GM18909 (cell line): ENCODE measurements at regions not wholly inside any gene's neighbourhood (a gene's known extent, or its start where the extent isn't known, plus 50 kb on each side); places are given as distances from the start of the nearest gene placed in this dataset.

Source experiments
- ATAC-seq: cut with Tn5 transposase; IDR thresholded peaks from one replicate; pipeline ENCODE4 v1.9.1; 2021; ENCODE audit warnings: mild to moderate bottlenecking; ENCODE audit not compliant: unreplicated experiment, poor library complexity

GRCh38 chr5:116930616-116931015 is 356.0 kb upstream of the SEMA6A start:
- no peak for ATAC-seq

GRCh38 chr5:116923344-116923743 is 348.7 kb upstream of the SEMA6A start:
- ATAC-seq: no peak

- peak; percentile 85 for ATAC-seq
Measured at GRCh38 chr5:116922532-116922931, 347.9 kb upstream of the SEMA6A start.

GRCh38 chr5:116914869-116915504 is 340.4 kb upstream of the SEMA6A start:
- no peak for ATAC-seq

- ATAC-seq: no peak
Measured at GRCh38 chr5:116912221-116912620, 337.6 kb upstream of the SEMA6A start.

GRCh38 chr5:116911074-116911473 is 336.5 kb upstream of the SEMA6A start:
- ATAC-seq: no peak

GRCh38 chr5:116908537-116908936 is 333.9 kb upstream of the SEMA6A start:
- peak; percentile 75 for ATAC-seq

- ATAC-seq: no peak
Measured at GRCh38 chr5:116905885-116906284, 331.3 kb upstream of the SEMA6A start.

GRCh38 chr5:116900793-116901192 is 326.2 kb upstream of the SEMA6A start:
- no peak for ATAC-seq

- no peak for ATAC-seq
Measured at GRCh38 chr5:116898917-116899316, 324.3 kb upstream of the SEMA6A start.

- ATAC-seq: no peak
Measured at GRCh38 chr5:116897291-116897690, 322.7 kb upstream of the SEMA6A start.

GRCh38 chr5:116896001-116896400 is 321.4 kb upstream of the SEMA6A start:
- ATAC-seq: no peak

- ATAC-seq: no peak
Measured at GRCh38 chr5:116892993-116893392, 318.4 kb upstream of the SEMA6A start.

- ATAC-seq: no peak
Measured at GRCh38 chr5:116887104-116887503, 312.5 kb upstream of the SEMA6A start.

GRCh38 chr5:116885825-116886224 is 311.2 kb upstream of the SEMA6A start:
- peak; percentile 67 for ATAC-seq

- ATAC-seq: no peak
Measured at GRCh38 chr5:116883875-116884274, 309.3 kb upstream of the SEMA6A start.

GRCh38 chr5:116881921-116882531 is 307.4 kb upstream of the SEMA6A start:
- no peak for ATAC-seq

GRCh38 chr5:116880601-116881000 is 306.0 kb upstream of the SEMA6A start:
- no peak for ATAC-seq

- ATAC-seq: no peak
Measured at GRCh38 chr5:116880150-116880549, 305.5 kb upstream of the SEMA6A start.

GRCh38 chr5:116876240-116876840 is 301.7 kb upstream of the SEMA6A start:
- no peak for ATAC-seq

- no peak for ATAC-seq
Measured at GRCh38 chr5:116872986-116873385, 298.4 kb upstream of the SEMA6A start.

GRCh38 chr5:116872486-116872885 is 297.9 kb upstream of the SEMA6A start:
- no peak for ATAC-seq
